ENCODE measurements at regions not wholly inside any gene's neighbourhood (a gene's known extent, or its start where the extent isn't known, plus 50 kb on each side); places are given as distances from the start of the nearest gene placed in this dataset.

DNA sequence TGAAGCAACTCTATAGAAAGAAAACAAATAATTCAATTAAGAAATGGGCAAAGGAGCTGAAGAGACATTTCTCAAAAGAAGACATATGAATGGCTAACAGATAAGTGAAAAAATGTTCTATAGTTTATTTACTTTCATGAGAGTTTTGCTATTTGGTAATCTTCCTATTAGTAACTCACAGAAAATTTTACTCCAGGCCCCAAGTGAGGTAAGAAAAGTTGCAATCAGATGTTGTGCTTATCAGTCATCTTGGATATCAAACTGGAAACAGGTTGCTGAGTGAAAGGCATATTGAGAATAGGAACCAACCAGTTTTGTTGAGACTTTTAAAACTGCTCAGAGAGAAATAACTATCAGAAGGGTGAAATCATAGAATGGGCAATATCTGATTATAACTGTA is 1179.0 kb upstream of the ACVR2A start:
- no peaks in the 10 kb centered on the region for H3K36me3 ChIP-seq (ENCODE audit: low read depth)
- H3K27ac ChIP-seq (ENCODE audit: poor library complexity, severe bottlenecking): no peak overlapping the region
- H3K4me1 ChIP-seq (ENCODE audit: insufficient read depth, poor library complexity, severe bottlenecking): peaks cover 16% of the 10 kb centered on the region
- TF ChIP-seq, protein P1, sequence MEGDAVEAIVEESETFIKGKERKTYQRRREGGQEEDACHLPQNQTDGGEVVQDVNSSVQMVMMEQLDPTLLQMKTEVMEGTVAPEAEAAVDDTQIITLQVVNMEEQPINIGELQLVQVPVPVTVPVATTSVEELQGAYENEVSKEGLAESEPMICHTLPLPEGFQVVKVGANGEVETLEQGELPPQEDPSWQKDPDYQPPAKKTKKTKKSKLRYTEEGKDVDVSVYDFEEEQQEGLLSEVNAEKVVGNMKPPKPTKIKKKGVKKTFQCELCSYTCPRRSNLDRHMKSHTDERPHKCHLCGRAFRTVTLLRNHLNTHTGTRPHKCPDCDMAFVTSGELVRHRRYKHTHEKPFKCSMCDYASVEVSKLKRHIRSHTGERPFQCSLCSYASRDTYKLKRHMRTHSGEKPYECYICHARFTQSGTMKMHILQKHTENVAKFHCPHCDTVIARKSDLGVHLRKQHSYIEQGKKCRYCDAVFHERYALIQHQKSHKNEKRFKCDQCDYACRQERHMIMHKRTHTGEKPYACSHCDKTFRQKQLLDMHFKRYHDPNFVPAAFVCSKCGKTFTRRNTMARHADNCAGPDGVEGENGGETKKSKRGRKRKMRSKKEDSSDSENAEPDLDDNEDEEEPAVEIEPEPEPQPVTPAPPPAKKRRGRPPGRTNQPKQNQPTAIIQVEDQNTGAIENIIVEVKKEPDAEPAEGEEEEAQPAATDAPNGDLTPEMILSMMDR (IDR thresholded peaks at IDR 0.05; ENCODE audit: poor library complexity, severe bottlenecking): no peak
- no peaks in the 10 kb centered on the region for H3K27me3 ChIP-seq (ENCODE audit: insufficient read depth, poor library complexity, severe bottlenecking)
- ATAC-seq (ENCODE audit: low read depth): no peak
- no peak overlapping the region for H3K4me3 ChIP-seq (ENCODE audit: severe bottlenecking)
- H3K9me3 ChIP-seq (ENCODE audit: severe bottlenecking): no peaks in the 10 kb centered on the region
- DNase-seq (ENCODE audit: low spot score): no peak

DNA sequence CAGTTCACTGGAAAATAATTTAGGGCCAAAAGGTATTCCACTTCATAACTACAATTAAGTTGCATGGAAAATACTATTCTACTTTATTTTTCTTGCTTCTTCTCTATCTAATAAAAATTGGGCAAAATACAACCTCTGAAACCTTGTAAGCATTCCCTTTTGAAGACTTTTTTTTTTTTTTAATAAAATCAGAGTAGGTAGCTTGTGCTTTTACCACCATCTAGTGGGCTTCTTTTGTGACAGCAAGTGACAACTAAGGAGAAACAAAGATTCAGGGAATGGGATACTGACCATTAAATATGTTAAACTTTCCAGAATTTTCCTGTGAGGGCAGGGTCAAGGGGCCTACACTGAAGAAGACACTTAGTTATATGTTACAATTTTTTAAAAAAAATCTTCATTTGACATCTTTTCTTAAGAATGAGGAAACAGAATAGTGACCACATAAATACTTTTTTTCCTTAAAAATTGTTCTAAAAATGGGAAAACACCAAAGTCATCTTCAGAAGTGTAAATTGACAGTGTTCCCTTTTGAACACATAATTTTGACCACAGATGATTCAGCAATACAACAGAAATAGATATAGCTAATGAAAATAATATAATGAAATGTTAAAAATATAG is 1183.2 kb upstream of the ACVR2A start:
- H3K27ac ChIP-seq (ENCODE audit: poor library complexity, severe bottlenecking): no peak overlapping the region
- DNase-seq (ENCODE audit: low spot score) (no peak), ATAC-seq (ENCODE audit: low read depth) (no peak)
- peaks cover 11% of the 10 kb centered on the region for H3K4me1 ChIP-seq (ENCODE audit: insufficient read depth, poor library complexity, severe bottlenecking)
- H3K9me3 ChIP-seq (ENCODE audit: severe bottlenecking): no peaks in the 10 kb centered on the region
- TF ChIP-seq, protein P1 (IDR thresholded peaks at IDR 0.05; ENCODE audit: poor library complexity, severe bottlenecking): peak; percentile 92
- H3K27me3 ChIP-seq (ENCODE audit: insufficient read depth, poor library complexity, severe bottlenecking): no peaks in the 10 kb centered on the region
- no peak overlapping the region for H3K4me3 ChIP-seq (ENCODE audit: severe bottlenecking)
- H3K36me3 ChIP-seq (ENCODE audit: low read depth): no peaks in the 10 kb centered on the region

DNA sequence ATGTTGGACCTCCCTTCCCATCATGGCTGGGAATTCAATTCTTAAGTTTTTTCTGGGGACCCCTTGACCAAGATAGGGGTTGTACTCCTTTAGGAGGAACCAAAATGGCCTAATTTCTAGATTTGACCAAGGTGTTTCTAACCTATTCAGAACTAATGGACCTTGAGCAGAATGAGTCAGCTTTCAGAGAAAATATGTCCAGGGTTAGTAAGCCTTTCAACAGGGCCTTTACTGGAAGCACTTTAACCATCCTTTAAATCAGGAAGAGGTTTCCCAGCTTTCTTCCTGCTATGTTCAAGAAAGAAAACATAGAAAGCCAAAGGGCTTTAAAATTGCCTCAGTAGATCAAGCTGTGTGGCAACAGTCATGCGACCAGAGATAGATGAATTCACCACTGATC is 1184.9 kb upstream of the ACVR2A start:
- H3K4me1 ChIP-seq (ENCODE audit: insufficient read depth, poor library complexity, severe bottlenecking): no peaks in the 10 kb centered on the region
- H3K36me3 ChIP-seq (ENCODE audit: low read depth): no peaks in the 10 kb centered on the region
- DNase-seq (ENCODE audit: low spot score) (no peak), ATAC-seq (ENCODE audit: low read depth) (no peak)
- no peaks in the 10 kb centered on the region for H3K27me3 ChIP-seq (ENCODE audit: insufficient read depth, poor library complexity, severe bottlenecking)
- TF ChIP-seq, protein P1 (IDR thresholded peaks at IDR 0.05; ENCODE audit: poor library complexity, severe bottlenecking): no peak
- H3K27ac ChIP-seq (ENCODE audit: poor library complexity, severe bottlenecking): no peak overlapping the region
- no peak overlapping the region for H3K4me3 ChIP-seq (ENCODE audit: severe bottlenecking)
- no peaks in the 10 kb centered on the region for H3K9me3 ChIP-seq (ENCODE audit: severe bottlenecking)

DNA sequence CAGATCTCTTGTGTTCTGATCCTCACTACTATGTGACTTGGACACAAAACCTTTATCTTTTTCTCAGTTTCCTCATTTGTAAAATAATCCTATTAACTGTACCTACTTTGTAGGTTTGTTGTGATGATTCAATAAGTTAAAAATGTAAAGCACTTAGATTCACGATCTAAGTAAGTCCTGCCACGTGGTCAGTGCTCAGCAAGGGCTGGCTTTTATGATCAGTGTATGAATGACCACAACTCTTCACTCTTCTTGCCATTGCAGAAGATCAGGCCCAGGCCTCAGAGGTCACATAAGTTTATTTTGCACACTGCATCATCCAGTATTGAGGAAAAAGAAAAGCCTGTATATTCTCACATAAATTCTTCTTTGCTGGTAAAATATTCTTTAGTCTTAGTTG is 1192.5 kb upstream of the ACVR2A start:
- Histone ChIP-seq H3K27me3 (ENCODE audit: insufficient read depth, poor library complexity, severe bottlenecking) (no peaks in the 10 kb centered on the region), H3K4me1 (ENCODE audit: insufficient read depth, poor library complexity, severe bottlenecking) (peaks cover 3% of the 10 kb centered on the region)
- ATAC-seq (ENCODE audit: low read depth): peak; percentile 62; the same call in 1 of the 3 replicates

DNA sequence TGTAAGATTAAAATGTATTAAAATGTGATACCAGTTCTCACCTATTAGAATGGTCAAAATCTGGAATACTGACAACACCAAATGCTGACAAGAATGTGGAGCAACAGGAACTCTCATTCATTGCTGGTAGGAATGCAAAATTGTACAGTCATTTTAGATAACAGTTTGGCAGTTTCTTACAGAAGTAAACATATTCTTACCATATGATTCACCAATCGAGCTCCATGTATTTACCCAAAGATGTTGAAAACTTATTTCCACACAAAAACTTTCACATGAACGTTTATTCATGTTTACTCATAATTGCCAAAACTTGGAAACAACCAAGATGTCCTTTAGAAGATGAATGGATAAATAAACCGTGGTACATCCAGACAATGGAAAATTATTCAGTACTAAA is 1193.5 kb upstream of the ACVR2A start:
- TF ChIP-seq, protein P1 (IDR thresholded peaks at IDR 0.05; ENCODE audit: poor library complexity, severe bottlenecking): no peak
- ATAC-seq (ENCODE audit: low read depth) (no peak), DNase-seq (ENCODE audit: low spot score) (no peak)
- H3K4me1 ChIP-seq (ENCODE audit: insufficient read depth, poor library complexity, severe bottlenecking): peaks cover 3% of the 10 kb centered on the region
- H3K4me3 ChIP-seq (ENCODE audit: severe bottlenecking): no peak overlapping the region
- no peaks in the 10 kb centered on the region for H3K27me3 ChIP-seq (ENCODE audit: insufficient read depth, poor library complexity, severe bottlenecking)
- no peaks in the 10 kb centered on the region for H3K9me3 ChIP-seq (ENCODE audit: severe bottlenecking)
- H3K27ac ChIP-seq (ENCODE audit: poor library complexity, severe bottlenecking): no peak overlapping the region
- no peaks in the 10 kb centered on the region for H3K36me3 ChIP-seq (ENCODE audit: low read depth)

More for the DNA sequence above, 1192.5 kb upstream of the ACVR2A start:
- Histone ChIP-seq H3K27ac (ENCODE audit: poor library complexity, severe bottlenecking) (no peak overlapping the region), H3K36me3 (ENCODE audit: low read depth) (no peaks in the 10 kb centered on the region), H3K9me3 (ENCODE audit: severe bottlenecking) (no peaks in the 10 kb centered on the region), H3K4me3 (ENCODE audit: severe bottlenecking) (no peak overlapping the region)
- TF ChIP-seq, protein P1 (IDR thresholded peaks at IDR 0.05; ENCODE audit: poor library complexity, severe bottlenecking): no peak
- no peak for DNase-seq (ENCODE audit: low spot score)

Measured in RWPE2 (cell line).